ENCODE measurements at regions not wholly inside any gene's neighbourhood (a gene's known extent, or its start where the extent isn't known, plus 50 kb on each side); places are given as distances from the start of the nearest gene placed in this dataset.

- TF ChIP-seq POLR2AphosphoS5 (IDR thresholded peaks at IDR 0.05; ENCODE audit: low read depth, low read length) (no peak), FOXP2 (optimal IDR thresholded peaks at IDR 0.05; ENCODE audit: borderline replicate concordance, extremely low read depth, extremely low read length, insufficient read depth) (no peak), REST (IDR thresholded peaks at IDR 0.05; ENCODE audit: insufficient read depth in 1 of 2, low read depth in 2 of 2, low read length in 2 of 2) (no peak), TAF1 (IDR thresholded peaks at IDR 0.05; ENCODE audit: borderline replicate concordance, insufficient read depth, low read length) (no peak), SIN3A (IDR thresholded peaks at IDR 0.05; ENCODE audit: borderline replicate concordance, insufficient read depth, low read length) (no peak)
These were observed 1069.6 kb downstream of the ADGRL2 start for GRCh38 chr1:82870332-82870731.

- TF ChIP-seq SIN3A (IDR thresholded peaks at IDR 0.05; ENCODE audit: borderline replicate concordance, insufficient read depth, low read length) (no peak), REST (IDR thresholded peaks at IDR 0.05; ENCODE audit: insufficient read depth in 1 of 2, low read depth in 2 of 2, low read length in 2 of 2) (no peak), FOXP2 (optimal IDR thresholded peaks at IDR 0.05; ENCODE audit: borderline replicate concordance, extremely low read depth, extremely low read length, insufficient read depth) (no peak), POLR2AphosphoS5 (IDR thresholded peaks at IDR 0.05; ENCODE audit: low read depth, low read length) (no peak), TAF1 (IDR thresholded peaks at IDR 0.05; ENCODE audit: borderline replicate concordance, insufficient read depth, low read length) (no peak)
These were observed 1067.0 kb downstream of the ADGRL2 start for GRCh38 chr1:82867781-82868180.

- TF ChIP-seq REST (IDR thresholded peaks at IDR 0.05; ENCODE audit: insufficient read depth in 1 of 2, low read depth in 2 of 2, low read length in 2 of 2) (no peak), SIN3A (IDR thresholded peaks at IDR 0.05; ENCODE audit: borderline replicate concordance, insufficient read depth, low read length) (no peak), FOXP2 (optimal IDR thresholded peaks at IDR 0.05; ENCODE audit: borderline replicate concordance, extremely low read depth, extremely low read length, insufficient read depth) (no peak), TAF1 (IDR thresholded peaks at IDR 0.05; ENCODE audit: borderline replicate concordance, insufficient read depth, low read length) (no peak), POLR2AphosphoS5 (IDR thresholded peaks at IDR 0.05; ENCODE audit: low read depth, low read length) (no peak)
These were observed 1061.0 kb downstream of the ADGRL2 start for GRCh38 chr1:82861749-82862148.

GRCh38 chr1:82858031-82858430, 1057.3 kb downstream of the ADGRL2 start:
- TF ChIP-seq REST (IDR thresholded peaks at IDR 0.05; ENCODE audit: insufficient read depth in 1 of 2, low read depth in 2 of 2, low read length in 2 of 2): no peak
- TF ChIP-seq POLR2AphosphoS5 (IDR thresholded peaks at IDR 0.05; ENCODE audit: low read depth, low read length): no peak
- no peak for TF ChIP-seq FOXP2 (optimal IDR thresholded peaks at IDR 0.05; ENCODE audit: borderline replicate concordance, extremely low read depth, extremely low read length, insufficient read depth)
- TF ChIP-seq SIN3A (IDR thresholded peaks at IDR 0.05; ENCODE audit: borderline replicate concordance, insufficient read depth, low read length): no peak
- TF ChIP-seq TAF1 (IDR thresholded peaks at IDR 0.05; ENCODE audit: borderline replicate concordance, insufficient read depth, low read length): no peak

GRCh38 chr1:82849460-82849859, 1048.7 kb downstream of the ADGRL2 start:
- TF ChIP-seq REST (IDR thresholded peaks at IDR 0.05; ENCODE audit: insufficient read depth in 1 of 2, low read depth in 2 of 2, low read length in 2 of 2) (no peak), FOXP2 (optimal IDR thresholded peaks at IDR 0.05; ENCODE audit: borderline replicate concordance, extremely low read depth, extremely low read length, insufficient read depth) (no peak), SIN3A (IDR thresholded peaks at IDR 0.05; ENCODE audit: borderline replicate concordance, insufficient read depth, low read length) (no peak), POLR2AphosphoS5 (IDR thresholded peaks at IDR 0.05; ENCODE audit: low read depth, low read length) (no peak), TAF1 (IDR thresholded peaks at IDR 0.05; ENCODE audit: borderline replicate concordance, insufficient read depth, low read length) (no peak)
